Tongue (tissue), 1 donor: ENCODE measurements at regions not wholly inside any gene's neighbourhood (a gene's known extent, or its start where the extent isn't known, plus 50 kb on each side); places are given as distances from the start of the nearest gene placed in this dataset.
A peak's percentile ranks its signal among the peaks of the same experiment; 100 is the strongest.
"Not testable (repeated sequence)": the region's sequence is repeated elsewhere in the genome, so short reads cannot be mapped to it uniquely, and the experiment has no call there.

Source experiments
- DNase-seq: peaks from one replicate; pipeline ENCODE4 v3.0.0-alpha.2; 2015

- DNase-seq = no peak
Observed at GRCh38 chr1:100628631-100629081, 90.7 kb downstream of the GPR88 start.

GRCh38 chr1:100629391-100629790 lies 90.2 kb upstream of the VCAM1 start:
- DNase-seq = no peak

GRCh38 chr1:100631015-100631551 lies 88.5 kb upstream of the VCAM1 start:
- no peak for DNase-seq

GRCh38 chr1:100642826-100643225 lies 76.7 kb upstream of the VCAM1 start:
- DNase-seq = no peak

GRCh38 chr1:100643471-100644196 lies 75.9 kb upstream of the VCAM1 start:
- peak; percentile 23 for DNase-seq

GRCh38 chr1:100646001-100646400 lies 73.5 kb upstream of the VCAM1 start:
- no peak for DNase-seq

GRCh38 chr1:100649146-100649545 lies 70.4 kb upstream of the VCAM1 start:
- DNase-seq = no peak

GRCh38 chr1:100657876-100658715 lies 61.4 kb upstream of the VCAM1 start:
- DNase-seq = peak; percentile 41

GRCh38 chr1:100658716-100659026 lies 60.9 kb upstream of the VCAM1 start:
- DNase-seq = no peak

- DNase-seq = no peak
Observed at GRCh38 chr1:100661176-100661575, 58.4 kb upstream of the VCAM1 start.

- DNase-seq = not testable (repeated sequence)
Observed at GRCh38 chr1:100668494-100668893, 51.0 kb upstream of the VCAM1 start.
